Activated T-helper 1 cell treated with anti-CD3 and anti-CD28 coated beads, Interleukin-2, amount 50 U/mL, for 16 hours (primary cell): ENCODE measurements at regions not wholly inside any gene's neighbourhood (a gene's known extent, or its start where the extent isn't known, plus 50 kb on each side); places are given as distances from the start of the nearest gene placed in this dataset.
"Not testable (repeated sequence)": the region's sequence is repeated elsewhere in the genome, so short reads cannot be mapped to it uniquely, and the experiment has no call there.

ENCODE experiments used
- DNase-seq, 2 donors: peaks; one replicate each; pipeline ENCODE4 v3.0.0-alpha.2; 2020; ENCODE audit warnings: low read depth in 1 of 2, low spot score in 1 of 2

DNA sequence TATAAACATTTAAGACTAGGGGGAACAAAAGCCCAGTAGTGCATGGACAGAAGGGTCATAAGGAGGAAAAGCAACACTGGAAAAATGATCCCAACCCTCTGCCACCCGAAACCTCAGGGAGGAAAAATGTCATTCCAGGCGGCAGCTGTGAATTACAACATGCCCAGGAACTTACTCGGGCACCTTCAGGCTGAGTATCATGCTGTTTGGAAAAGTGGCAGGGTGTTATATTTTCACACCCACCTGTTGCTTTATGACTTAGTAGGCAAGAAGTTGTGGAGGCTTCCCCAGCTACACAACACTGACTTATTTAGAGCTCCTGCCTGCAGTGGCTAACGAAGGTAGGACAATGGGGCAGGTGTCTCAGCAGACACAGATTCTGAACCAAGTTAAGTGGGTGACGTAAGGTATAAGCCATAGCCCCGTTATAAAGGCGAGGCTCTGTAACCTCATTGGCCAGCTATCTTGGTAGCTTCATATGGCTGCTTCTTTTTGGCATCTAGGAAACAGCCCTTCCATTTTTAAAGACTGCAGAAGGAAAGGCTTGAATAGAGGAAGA lies 96.1 kb upstream of the IFNG-AS1 start:
- no peak for DNase-seq

GRCh38 chr12:67900418-67900817 lies 88.8 kb upstream of the IFNG-AS1 start:
- DNase-seq = not testable (repeated sequence)

DNA sequence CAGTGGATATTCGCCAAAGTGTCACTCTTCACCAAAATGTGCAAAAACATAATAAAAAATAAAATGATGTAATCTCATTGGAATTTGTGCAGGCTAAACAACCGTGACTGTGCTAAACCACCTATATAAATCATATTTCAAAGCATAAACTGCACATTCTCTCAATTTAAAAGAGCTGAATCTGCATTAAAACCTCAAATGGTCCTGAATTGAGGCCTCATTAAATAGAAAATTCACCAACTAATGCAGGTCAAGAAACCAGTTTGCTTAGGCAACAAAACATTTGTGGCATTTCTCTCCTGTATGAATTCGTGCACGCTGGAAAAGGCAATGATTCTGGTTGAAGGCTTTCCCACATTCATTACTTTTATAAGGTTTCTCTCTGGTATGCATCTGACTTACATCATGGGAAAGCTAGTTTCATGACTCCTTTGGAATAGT lies 80.1 kb upstream of the IFNG-AS1 start:
- no peak for DNase-seq

DNA sequence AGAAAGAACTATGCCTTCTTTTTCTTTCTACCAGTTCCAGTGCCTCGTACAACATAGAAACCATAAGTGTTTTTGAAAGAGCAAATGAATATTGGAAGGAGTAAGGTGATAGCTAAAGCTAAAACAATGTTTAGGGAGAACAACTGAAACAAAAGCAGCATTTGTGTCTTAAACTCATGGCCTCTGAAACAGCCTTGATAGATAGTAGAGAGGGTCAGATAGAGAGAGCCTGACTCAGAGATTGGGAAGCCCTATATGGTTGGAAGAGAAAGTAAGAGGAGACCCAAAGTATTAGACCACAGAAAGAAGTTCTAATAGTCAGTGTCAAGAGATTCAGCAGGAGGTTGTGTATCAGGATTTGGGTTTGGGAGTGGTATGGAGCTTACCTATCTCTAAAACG lies 79.6 kb upstream of the IFNG-AS1 start:
- no peak for DNase-seq

DNA sequence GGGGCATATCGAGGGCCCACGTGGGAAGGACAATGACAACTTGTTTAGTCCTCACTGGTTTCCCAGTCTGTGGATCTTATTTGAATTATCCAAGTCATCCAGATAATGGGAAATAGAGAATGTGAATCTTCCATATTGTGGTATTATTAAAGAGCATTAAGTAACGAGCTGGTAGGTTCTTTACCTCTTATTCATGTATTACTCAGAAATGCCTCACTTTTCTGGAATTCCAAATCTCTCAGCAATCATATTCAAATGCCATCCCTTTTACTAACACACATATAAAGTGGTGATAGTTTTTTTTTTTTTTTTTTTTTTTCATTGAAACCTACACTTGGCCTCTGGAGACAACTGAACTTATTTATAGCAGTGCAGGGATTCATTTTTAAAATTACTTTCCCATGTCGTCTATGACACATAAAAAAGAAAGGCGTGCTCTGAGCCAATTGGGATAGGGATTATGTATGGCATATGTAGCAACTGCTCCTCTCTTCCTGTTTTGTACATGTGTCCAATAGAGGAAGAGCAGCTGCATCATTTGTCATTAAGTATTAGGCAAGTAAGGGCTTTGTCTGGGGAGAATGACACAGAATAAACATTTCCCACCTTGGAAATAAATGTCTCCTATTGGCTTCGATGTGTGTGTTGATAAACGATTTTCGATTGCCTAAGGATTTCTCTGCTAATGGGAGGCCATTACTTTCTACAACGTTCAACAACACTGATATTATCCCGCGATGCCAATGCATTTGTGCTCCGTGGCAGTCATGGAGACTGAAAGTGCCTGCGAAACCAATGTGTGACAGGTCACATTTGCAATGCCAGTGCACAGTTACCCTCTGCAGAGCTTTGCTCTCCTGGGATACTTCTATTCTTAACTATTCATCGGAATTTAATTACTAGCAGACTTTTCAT lies 78.6 kb upstream of the IFNG-AS1 start:
- no peak for DNase-seq

GRCh38 chr12:67911275-67911600 lies 78.0 kb upstream of the IFNG-AS1 start:
- DNase-seq = no peak

- DNase-seq = no peak
These were observed 77.5 kb upstream of the IFNG-AS1 start for GRCh38 chr12:67911789-67912188.

- DNase-seq = no peak
These were observed 73.9 kb upstream of the IFNG-AS1 start for GRCh38 chr12:67915335-67915851.

DNA sequence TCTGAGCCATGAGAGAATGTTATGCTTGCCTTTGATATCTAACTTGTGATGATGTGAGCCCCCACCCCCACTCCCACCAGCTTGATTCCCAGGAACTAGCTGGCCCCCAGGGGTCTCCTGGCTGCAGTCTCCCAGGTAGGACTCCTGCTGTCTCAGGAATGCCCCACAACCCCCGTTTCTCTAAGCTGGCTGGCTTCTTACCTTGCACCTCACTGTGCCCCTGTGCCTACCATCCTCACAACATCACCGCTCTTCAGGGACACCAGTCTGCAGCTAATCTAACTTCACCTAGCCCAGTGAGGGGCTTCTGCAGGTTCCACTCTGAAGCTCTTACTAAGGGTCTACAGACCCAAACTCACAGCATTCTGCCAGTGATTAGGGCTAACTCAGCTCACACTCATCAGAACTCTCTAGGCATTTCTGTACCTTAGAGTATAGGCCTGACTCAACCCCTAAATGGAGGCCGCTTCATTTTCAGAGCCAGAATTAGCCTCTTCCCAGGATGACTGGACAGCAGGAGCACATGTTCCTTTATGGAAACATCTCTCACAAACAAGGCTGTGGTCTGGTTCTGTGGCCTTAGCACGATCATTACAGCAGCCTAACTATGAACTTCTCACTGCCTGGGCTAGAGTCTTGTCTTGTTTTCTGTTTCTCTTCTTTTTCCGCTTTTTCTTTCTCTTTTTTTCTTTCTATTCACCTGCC lies 72.8 kb upstream of the IFNG-AS1 start:
- DNase-seq = no peak

GRCh38 chr12:67917811-67918210 lies 71.4 kb upstream of the IFNG-AS1 start:
- DNase-seq = no peak

DNA sequence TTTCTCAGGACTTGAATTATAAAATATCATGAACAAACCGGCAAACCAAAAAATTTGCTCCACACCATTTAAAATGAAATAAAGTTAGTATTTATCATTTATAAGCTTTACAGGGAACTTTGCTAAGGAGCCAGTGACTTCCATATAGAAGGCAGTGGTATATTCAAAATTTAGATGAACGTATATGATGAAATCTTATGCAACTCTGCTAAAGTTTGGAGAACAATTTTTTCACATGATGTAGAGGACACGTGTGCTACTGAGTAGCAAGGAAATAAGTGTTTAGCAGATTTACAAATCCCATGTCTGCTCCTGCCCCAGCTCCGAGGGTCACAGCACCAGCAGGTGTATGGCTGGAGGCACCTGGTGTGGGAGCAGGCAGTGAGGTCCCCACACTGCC lies 70.8 kb upstream of the IFNG-AS1 start:
- DNase-seq = no peak

DNA sequence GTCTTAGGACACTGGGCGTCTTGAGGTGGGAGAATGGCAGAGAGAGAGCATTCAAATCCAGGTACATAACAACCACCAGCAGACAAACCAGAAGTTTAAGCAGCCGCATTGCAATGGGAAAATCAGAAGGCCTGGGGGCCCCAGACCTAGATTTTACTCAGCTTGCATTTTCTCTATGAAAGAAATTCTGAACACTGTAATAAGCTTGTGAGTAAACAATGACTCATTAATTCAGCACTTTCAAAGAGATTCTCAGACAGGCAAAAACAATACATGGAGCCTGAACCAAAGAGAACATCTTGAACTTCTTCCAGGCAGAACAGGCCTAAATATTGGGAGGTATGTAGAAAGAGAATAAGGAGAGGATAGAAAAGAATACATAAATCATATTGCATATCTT lies 69.8 kb upstream of the IFNG-AS1 start:
- no peak for DNase-seq

GRCh38 chr12:67920413-67920812 lies 68.8 kb upstream of the IFNG-AS1 start:
- DNase-seq = no peak

DNA sequence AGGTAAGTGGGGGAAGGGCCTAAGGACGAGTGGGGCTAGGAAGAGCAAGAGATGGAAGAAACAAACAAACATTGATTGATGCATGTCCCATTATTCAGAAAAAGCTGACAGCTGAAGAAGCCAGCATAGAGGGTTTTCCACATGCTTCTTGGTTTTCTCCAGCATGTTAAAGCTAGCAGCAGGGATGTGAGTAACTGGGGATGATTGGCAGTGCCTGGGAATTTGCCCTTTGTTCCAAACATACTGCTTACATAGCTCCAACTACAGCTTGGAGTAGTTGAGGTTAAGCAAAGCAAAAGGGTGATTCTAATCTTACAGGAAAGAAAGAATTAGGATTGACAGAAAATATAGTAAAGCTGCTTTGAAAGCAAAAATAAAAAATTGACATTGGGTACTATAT lies 68.0 kb upstream of the IFNG-AS1 start:
- DNase-seq = no peak

- DNase-seq = no peak
These were observed 67.0 kb upstream of the IFNG-AS1 start for GRCh38 chr12:67922245-67922644.

DNA sequence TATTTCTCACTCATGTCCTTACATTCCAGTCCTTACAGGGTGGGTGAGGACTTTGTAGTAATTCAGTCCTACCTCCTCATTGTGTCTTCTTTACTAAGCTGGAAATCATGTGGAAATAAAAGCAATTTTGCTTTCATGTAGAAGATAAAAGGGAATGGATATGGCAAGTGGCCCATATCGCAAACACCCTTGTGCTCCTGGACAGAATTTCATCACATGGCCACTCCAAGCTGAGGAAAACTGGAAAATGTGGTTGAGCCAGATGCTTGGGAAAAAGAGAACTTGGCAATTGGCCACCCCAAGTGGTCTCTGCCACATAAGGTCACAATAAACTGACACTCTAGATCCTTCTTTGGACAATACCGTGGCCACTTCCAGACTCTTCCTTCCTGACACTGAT lies 64.2 kb upstream of the IFNG-AS1 start:
- DNase-seq = no peak

DNA sequence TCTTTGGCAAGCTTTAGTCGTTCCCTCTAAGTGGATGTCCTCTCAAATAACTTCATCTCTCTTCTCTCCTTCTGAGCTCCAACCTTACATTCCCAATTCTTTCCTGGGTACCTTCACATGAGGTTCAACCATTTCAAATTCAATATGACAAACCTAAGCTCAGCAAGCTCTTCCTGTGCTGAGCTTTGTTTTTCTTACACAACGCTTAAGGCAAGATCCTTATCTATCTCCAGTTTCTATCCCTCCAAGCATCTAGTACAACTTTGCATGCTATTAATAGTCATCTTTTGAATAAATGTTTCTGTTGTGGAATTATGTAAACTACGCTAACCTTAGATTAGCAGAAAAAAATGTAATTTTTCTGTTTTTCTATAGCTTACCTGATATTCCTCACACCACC lies 63.7 kb upstream of the IFNG-AS1 start:
- no peak for DNase-seq

- DNase-seq = no peak
These were observed 63.2 kb upstream of the IFNG-AS1 start for GRCh38 chr12:67926063-67926462.

GRCh38 chr12:67927324-67927723 lies 61.9 kb upstream of the IFNG-AS1 start:
- no peak for DNase-seq

DNA sequence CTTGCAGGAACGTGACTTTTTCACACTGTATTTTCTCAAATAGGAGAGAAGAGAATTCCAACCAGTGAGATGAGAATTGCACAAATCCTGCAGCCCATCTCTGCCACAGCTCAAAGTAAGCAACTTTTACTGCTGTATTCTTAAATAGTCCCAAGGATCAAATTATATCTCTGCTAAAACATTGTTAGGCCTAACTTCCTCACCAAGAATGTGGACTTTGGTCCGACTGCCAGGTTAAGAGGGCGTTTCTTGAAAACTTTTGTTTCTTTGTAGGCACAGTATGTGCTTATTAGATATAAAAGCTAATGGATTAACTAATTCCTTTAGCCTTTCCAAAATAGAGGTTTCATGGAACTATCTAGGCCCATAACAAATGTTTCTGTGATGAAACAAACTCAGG lies 61.4 kb upstream of the IFNG-AS1 start:
- no peak for DNase-seq

DNA sequence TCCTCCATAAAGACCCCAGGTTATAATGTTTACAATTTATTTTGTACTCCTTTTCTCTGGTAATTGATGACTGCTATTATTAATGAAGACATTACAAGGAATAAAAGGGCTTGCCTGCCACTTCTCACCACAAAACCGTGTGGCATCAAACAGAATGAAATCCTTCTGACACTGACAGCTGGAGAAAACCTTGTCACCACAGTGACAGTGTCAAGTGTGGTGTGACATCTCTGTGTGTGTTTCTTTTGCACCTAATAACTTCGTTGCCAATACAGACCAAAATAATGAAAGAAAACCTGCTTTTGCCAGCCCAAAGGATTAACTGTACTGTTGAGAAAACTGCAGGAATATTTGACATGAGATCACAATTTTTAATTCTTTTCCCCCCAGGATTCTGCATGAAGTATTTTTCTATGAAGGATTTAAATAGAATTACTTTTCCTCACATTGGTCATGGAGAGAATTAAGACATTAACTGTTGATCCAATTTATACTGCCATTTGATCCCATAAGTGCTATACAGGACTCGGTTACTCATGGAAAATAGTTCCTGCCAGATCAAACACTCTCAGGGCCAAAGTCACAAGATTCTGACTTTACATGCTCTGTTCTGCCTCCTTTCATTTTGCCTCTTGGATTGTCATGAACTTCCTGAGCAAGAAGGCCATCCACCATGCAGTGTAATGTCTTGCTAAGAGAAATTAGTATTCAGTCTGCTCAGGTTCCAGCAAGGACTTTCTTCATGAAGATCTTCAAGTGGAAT lies 60.4 kb upstream of the IFNG-AS1 start:
- DNase-seq = no peak
